ENCODE measurements at regions not wholly inside any gene's neighbourhood (a gene's known extent, or its start where the extent isn't known, plus 50 kb on each side); places are given as distances from the start of the nearest gene placed in this dataset.

DNA sequence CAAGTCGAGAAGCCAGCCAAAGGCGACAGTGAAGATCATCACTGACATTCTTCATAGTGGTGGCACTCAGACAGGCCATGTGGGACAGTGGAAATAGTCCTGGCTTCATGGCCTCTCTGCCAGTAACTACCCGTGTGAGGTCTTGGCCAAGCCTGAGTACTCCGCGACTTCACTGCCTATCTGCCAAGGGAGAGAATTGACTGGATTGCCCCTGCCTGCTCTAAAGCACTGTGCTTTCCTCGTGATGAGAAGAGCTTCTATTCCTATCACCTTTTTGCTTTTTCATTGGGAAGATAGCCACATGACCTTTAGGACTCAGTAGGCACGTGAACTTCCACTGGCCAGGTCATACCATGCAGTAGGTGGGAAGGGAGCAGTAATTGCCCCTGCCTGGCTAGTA, 239.3 kb downstream of the HAUS1 start:
- TF ChIP-seq, protein P1, sequence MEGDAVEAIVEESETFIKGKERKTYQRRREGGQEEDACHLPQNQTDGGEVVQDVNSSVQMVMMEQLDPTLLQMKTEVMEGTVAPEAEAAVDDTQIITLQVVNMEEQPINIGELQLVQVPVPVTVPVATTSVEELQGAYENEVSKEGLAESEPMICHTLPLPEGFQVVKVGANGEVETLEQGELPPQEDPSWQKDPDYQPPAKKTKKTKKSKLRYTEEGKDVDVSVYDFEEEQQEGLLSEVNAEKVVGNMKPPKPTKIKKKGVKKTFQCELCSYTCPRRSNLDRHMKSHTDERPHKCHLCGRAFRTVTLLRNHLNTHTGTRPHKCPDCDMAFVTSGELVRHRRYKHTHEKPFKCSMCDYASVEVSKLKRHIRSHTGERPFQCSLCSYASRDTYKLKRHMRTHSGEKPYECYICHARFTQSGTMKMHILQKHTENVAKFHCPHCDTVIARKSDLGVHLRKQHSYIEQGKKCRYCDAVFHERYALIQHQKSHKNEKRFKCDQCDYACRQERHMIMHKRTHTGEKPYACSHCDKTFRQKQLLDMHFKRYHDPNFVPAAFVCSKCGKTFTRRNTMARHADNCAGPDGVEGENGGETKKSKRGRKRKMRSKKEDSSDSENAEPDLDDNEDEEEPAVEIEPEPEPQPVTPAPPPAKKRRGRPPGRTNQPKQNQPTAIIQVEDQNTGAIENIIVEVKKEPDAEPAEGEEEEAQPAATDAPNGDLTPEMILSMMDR (IDR thresholded peaks at IDR 0.05; ENCODE audit: low read depth, low read length, poor library complexity, severe bottlenecking), result no peak
- no peak for TF ChIP-seq EZH2phosphoT487 (IDR thresholded peaks at IDR 0.05; ENCODE audit: borderline replicate concordance, low read length)

Measured in DOHH2 (cell line).